HG03139 (cell line): ENCODE measurements at regions not wholly inside any gene's neighbourhood (a gene's known extent, or its start where the extent isn't known, plus 50 kb on each side); places are given as distances from the start of the nearest gene placed in this dataset.

Experiments
- ATAC-seq: cut with Tn5 transposase; IDR thresholded peaks from one replicate; pipeline ENCODE4 v1.9.1; 2021; ENCODE audit not compliant: unreplicated experiment

- no peak for ATAC-seq
Observed at GRCh38 chr14:76927971-76928700, 100.4 kb downstream of the IRF2BPL start.

DNA sequence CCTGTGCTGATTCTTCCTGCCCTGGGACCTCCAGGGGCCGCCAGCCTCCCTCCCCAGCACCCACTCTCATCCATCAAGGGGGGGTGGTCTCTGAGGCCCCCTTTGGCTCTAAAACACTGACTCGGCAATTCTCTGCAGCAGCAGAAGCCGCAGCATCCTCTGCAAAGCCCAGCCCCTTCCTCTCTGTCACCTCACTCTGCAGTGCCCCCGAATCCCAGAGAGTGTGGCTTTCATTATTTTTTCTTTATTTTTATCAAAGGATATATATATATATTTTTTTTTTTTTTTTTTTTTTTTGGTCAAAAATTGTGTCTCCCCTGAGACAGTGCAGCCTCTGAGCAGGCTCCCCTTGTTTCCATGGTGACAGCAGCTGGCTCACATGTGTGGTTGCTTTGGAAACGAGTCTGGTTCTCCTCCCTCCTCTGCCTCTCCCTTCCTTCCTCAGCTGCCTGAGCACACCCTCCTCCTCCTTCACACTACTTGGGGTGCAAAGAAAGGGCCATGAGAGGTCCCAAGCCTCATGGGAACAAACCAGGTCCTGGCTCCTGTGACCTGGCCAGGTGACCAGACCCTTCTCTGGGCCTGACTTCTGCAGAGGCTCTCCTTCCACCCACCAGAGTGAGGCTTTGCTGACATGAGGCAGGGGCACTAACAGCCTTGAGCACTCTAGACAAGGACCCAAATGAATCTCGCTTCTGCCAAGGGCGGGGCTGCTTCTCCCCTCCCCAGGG is 100.5 kb downstream of the LRRC74A start:
- ATAC-seq: no peak

GRCh38 chr14:76925097-76925441 is 98.9 kb downstream of the LRRC74A start:
- no peak for ATAC-seq

GRCh38 chr14:76924371-76925096 is 98.3 kb downstream of the LRRC74A start:
- no peak for ATAC-seq

GRCh38 chr14:76923431-76924370 is 97.5 kb downstream of the LRRC74A start:
- ATAC-seq: no peak

DNA sequence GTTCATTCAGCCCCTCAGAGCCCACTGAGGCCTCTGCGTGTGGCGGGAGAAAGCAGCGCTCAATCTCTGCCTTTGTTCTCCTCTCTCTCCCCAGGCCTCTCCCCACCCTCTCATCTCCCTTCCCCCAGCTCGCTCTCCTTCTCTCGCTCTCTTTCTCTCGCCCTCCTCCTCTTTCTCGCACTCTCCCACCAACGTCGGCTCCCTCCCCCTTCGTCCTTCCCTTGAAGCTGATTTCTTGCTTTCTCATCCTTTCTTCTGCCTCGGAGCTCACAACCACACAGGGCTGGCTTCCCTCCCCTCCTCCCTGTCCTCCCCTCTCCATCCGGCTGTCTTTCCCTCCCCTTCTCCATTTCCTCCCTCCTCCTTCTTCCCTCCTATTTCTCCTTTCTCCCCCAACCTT is 96.4 kb downstream of the LRRC74A start:
- ATAC-seq: no peak

DNA sequence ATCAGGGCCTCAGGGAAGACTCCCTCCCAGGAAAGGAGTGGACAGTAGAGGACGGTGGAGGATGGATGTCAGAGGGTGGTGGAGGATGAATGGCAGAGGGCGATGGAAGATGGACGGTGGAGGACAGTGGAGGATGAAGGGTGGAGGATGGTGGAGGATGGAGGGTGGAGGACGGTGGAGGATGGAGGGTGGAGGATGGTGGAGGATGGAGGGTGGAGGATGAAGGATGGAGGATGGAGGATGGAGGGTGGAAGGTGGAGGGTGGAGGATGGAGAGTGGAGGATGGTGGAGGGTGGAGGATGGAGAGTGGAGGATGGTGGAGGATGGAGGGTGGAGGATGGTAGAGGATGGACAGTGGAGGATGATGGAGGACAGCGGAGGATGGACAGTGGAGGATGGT is 95.9 kb downstream of the LRRC74A start:
- ATAC-seq: no peak

GRCh38 chr14:76921088-76921399 is 94.8 kb downstream of the LRRC74A start:
- ATAC-seq: no peak

DNA sequence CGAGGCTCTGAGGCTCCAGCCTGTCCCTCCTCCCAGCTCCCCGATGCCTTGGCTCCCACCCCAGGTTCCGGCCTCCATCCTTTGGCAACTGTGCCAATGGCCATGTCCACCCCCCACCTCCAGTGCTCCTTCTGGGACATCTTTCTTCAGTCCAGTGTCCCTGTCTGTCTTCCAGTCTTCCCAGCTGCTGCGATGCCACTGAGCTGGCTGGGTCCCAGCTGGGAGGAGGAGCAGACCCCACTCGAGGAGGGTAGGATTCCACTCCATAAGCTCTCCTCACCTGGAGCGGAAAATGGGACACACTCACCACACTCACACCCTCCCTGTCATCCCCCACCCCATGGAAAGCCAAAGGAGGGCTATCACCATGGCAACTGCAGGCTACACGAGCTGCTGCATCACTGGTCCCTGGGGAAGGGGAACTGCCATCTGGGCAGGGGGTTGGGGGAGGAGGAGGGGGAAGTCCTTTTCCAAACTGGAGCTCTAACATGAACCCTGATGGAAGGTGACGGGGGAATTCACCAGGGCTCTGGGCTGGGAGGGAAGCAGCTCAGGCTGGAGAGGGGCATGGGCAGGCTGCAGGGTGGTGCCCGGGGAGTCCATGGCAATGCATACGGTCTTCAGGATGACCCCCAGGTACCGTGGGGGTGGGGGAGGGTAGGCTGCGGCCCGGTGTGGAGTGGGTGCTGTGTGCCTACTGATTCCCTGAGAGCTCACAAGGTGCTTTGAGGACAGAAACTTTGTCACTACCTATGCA is 94.3 kb downstream of the LRRC74A start:
- ATAC-seq: no peak

DNA sequence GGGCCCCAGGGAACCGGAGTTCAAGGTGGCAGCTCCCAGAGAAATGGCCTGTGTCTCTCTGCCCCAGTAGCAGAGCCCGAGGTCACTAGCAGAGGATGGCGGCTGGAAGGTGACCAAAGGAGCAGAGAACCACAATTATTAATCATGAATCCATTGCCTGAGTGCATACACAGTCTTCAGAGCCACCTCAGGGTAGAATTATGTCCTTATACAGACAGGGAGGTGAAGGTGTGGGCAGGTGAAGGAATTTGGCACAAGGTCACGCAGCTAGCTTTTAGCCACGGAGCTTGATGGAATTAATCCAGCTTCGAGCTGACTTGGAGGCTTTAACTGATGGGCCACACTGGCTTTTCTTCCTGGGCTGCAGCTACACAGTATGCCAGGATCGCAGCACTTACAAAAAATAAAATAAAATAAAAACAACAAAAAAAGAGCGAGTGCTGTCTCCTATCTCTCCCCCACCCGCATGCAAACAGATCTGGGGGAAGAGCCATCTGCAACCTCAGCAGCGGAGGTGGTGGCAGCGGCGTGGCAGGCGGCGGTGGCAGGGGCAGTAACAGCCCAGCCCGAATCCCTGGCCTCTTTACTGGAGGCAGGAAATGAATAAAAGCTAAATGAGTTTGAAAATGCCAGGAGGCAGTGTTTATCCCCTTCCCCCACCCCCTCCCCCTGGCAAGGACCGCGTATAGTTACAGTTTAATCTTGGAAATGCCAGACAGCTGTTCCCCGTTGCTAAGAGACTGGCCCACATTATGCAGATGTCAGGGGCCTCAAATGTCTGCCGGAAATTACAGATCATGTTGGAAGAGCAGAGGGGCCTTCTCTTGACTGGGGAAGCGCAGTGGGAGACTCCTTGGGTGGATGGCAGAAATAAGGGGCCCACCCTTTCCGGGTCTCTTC is 93.5 kb downstream of the LRRC74A start:
- ATAC-seq: no peak
